IMR-90 (cell line): ENCODE measurements at regions not wholly inside any gene's neighbourhood (a gene's known extent, or its start where the extent isn't known, plus 50 kb on each side); places are given as distances from the start of the nearest gene placed in this dataset.

Experiments
- ATAC-seq: fragments of 200-7000 bp; cut with Tn5 transposase; 2 replicates; pipeline ENCODE4 v1.9.1; 2020; ENCODE audit warnings: low read depth, mild to moderate bottlenecking, moderate library complexity
- BruUV-seq: library from RNA; stranded (reverse); fragments of 400-500 nt; replicated peaks from 2 replicates; lab custom pipeline; 2021; lab: Mats Ljungman, UMichigan
- CTCF ChIA-PET: fragments of 300-600 bp; formaldehyde crosslinking; extraction: SDS; loops from one replicate; lab custom pipeline; 2021; ENCODE audit warnings: antibody characterized with exemption; lab: Yijun Ruan, JAX
- POLR2A ChIA-PET: fragments of 300-600 bp; sonication (Branson Sonifier 250); formaldehyde crosslinking; loops from one replicate; lab custom pipeline; 2022; ENCODE audit warnings: antibody characterized with exemption; ENCODE audit not compliant: unreplicated experiment; lab: Charles Lee
- DNase-seq: peaks from one replicate; pipeline ENCODE4 v3.0.0; 2013
- H2AFZ ChIP-seq: replicated peaks from 2 replicates; pipeline ENCODE3; 2013; ENCODE audit warnings: low read length, mild to moderate bottlenecking; ENCODE audit not compliant: poor library complexity
- H2AK5ac ChIP-seq: 2 replicates; pipeline ENCODE4 v1.6.1; 2013; ENCODE audit warnings: low read depth, low read length, inconsistent platforms
- H2AK9ac ChIP-seq: replicated peaks from 2 replicates; pipeline ENCODE3; 2013; ENCODE audit warnings: mild to moderate bottlenecking, low read depth, low read length, moderate library complexity; ENCODE audit not compliant: poor library complexity
- H2BK120ac ChIP-seq: 2 replicates; pipeline ENCODE4 v1.6.1; 2013; ENCODE audit warnings: low read depth, low read length, inconsistent platforms
- H2BK15ac ChIP-seq: 3 replicates; pipeline ENCODE4 v1.6.1; 2013; ENCODE audit warnings: low read depth, low read length, inconsistent platforms
- H2BK20ac ChIP-seq: 2 replicates; pipeline ENCODE4 v1.6.1; 2013; ENCODE audit warnings: low read depth, mild to moderate bottlenecking, inconsistent platforms, low read length, moderate library complexity
- H2BK5ac ChIP-seq: 2 replicates; pipeline ENCODE4 v1.6.1; 2013; ENCODE audit warnings: mild to moderate bottlenecking, low read depth, low read length, inconsistent platforms; ENCODE audit not compliant: poor library complexity, severe bottlenecking
- H3K14ac ChIP-seq: replicated peaks from 2 replicates; pipeline ENCODE4 v1.6.1; 2013; ENCODE audit warnings: low read depth, low read length, inconsistent platforms
- H3K18ac ChIP-seq: 2 replicates; pipeline ENCODE4 v1.6.1; 2013; ENCODE audit warnings: low read depth, low read length, control low read depth
- H3K23ac ChIP-seq: 2 replicates; pipeline ENCODE4 v1.6.1; 2013; ENCODE audit warnings: low read depth, low read length, inconsistent platforms
- H3K27ac ChIP-seq: 2 replicates; pipeline ENCODE4 v1.5.1; 2013; ENCODE audit warnings: mild to moderate bottlenecking, control low read depth, low read length; ENCODE audit not compliant: insufficient read depth
- H3K27me3 ChIP-seq: 2 replicates; pipeline ENCODE4 v1.6.1; 2013; ENCODE audit warnings: low read length; ENCODE audit not compliant: control insufficient read depth, insufficient read depth
- H3K36me3 ChIP-seq: 2 replicates; pipeline ENCODE4 v1.6.1; 2013; ENCODE audit warnings: low read length, mixed read lengths; ENCODE audit not compliant: control insufficient read depth, insufficient read depth
- H3K4ac ChIP-seq: 2 replicates; pipeline ENCODE4 v1.6.1; 2013; ENCODE audit warnings: low read depth, low read length, inconsistent platforms
- H3K4me1 ChIP-seq: 2 replicates; pipeline ENCODE4 v1.6.1; 2013; ENCODE audit warnings: low read length, mixed read lengths; ENCODE audit not compliant: control insufficient read depth, insufficient read depth
- H3K4me2 ChIP-seq: 2 replicates; pipeline ENCODE4 v1.6.1; 2013; ENCODE audit warnings: low read depth, mild to moderate bottlenecking, control low read depth, low read length, moderate library complexity
- H3K4me3 ChIP-seq: 2 replicates; pipeline ENCODE4 v1.5.1; 2013; ENCODE audit warnings: low read depth, mild to moderate bottlenecking, control low read depth, low read length, moderate library complexity; ENCODE audit not compliant: insufficient read depth
- H3K56ac ChIP-seq: 2 replicates; pipeline ENCODE4 v1.6.1; 2013; ENCODE audit warnings: low read length, inconsistent platforms; ENCODE audit not compliant: insufficient read depth; ENCODE audit errors: extremely low read depth
- H3K79me1 ChIP-seq, 2 experiments: 2 replicates each; pipeline ENCODE4 v1.6.1; 2013; ENCODE audit warnings: low read length in 2 of 2, inconsistent platforms in 1 of 2, low read depth in 1 of 2
- H3K9ac ChIP-seq: 2 replicates; pipeline ENCODE4 v1.6.1; 2013; ENCODE audit warnings: low read depth, low read length, control low read depth
- H3K9me1 ChIP-seq: 2 replicates; pipeline ENCODE4 v1.6.1; 2013; ENCODE audit warnings: low read length, inconsistent platforms; ENCODE audit not compliant: insufficient read depth
- H3K9me3 ChIP-seq: 2 replicates; pipeline ENCODE4 v1.6.1; 2013; ENCODE audit warnings: low read length; ENCODE audit not compliant: control insufficient read depth, insufficient read depth
- H4K20me1 ChIP-seq: 2 replicates; pipeline ENCODE4 v1.6.1; 2013; ENCODE audit warnings: low read length, inconsistent platforms; ENCODE audit not compliant: insufficient read depth
- H4K5ac ChIP-seq: 2 replicates; pipeline ENCODE4 v1.6.1; 2013; ENCODE audit warnings: mild to moderate bottlenecking, low read depth, low read length, control low read depth
- H4K8ac ChIP-seq, 2 experiments: 2 replicates each; pipeline ENCODE4 v1.6.1; 2013; ENCODE audit warnings: low read depth in 2 of 2, low read length in 2 of 2, control low read depth in 1 of 2, inconsistent platforms in 1 of 2
- H4K91ac ChIP-seq: 2 replicates; pipeline ENCODE4 v1.6.1; 2013; ENCODE audit warnings: low read depth, low read length, inconsistent platforms; ENCODE audit not compliant: insufficient read depth
- BHLHE40 ChIP-seq: fragments of 150-350 bp; IDR thresholded peaks from 2 replicates; pipeline ENCODE4 v1.6.1; 2016; ENCODE audit warnings: mild to moderate bottlenecking, low read depth, low read length
- CEBPB ChIP-seq: IDR thresholded peaks from 2 replicates; pipeline ENCODE4 v1.6.1; 2012; ENCODE audit warnings: low read depth, low read length, improper control_type of control experiment
- CHD1 ChIP-seq: IDR thresholded peaks from 2 replicates; pipeline ENCODE4 v1.6.1; 2012; ENCODE audit warnings: low read depth, low read length, improper control_type of control experiment
- CTCF ChIP-seq: conservative IDR thresholded peaks from 2 replicates; pipeline ENCODE4 v1.5.1; 2012; ENCODE audit warnings: mild to moderate bottlenecking, low read depth, low read length, improper control_type of control experiment
- MAFK ChIP-seq: IDR thresholded peaks from 2 replicates; pipeline ENCODE4 v1.6.1; 2012; ENCODE audit warnings: low read depth, low read length, improper control_type of control experiment
- MXI1 ChIP-seq: IDR thresholded peaks from 2 replicates; pipeline ENCODE4 v1.6.1; 2012; ENCODE audit warnings: low read depth, mild to moderate bottlenecking, low read length, moderate library complexity, borderline replicate concordance
- NFE2L2 ChIP-seq: fragments of 150-350 bp; IDR thresholded peaks from 2 replicates; pipeline ENCODE4 v1.6.1; 2016; ENCODE audit warnings: low read depth, mild to moderate bottlenecking, low read length
- POLR2A ChIP-seq: IDR thresholded peaks from 2 replicates; pipeline ENCODE4 v1.6.1; 2012; ENCODE audit warnings: mild to moderate bottlenecking, low read depth, low read length
- RAD21 ChIP-seq: IDR thresholded peaks from 2 replicates; pipeline ENCODE4 v1.6.1; 2012; ENCODE audit warnings: low read length, improper control_type of control experiment
- RCOR1 ChIP-seq: IDR thresholded peaks from 2 replicates; pipeline ENCODE4 v1.6.1; 2012; ENCODE audit warnings: mild to moderate bottlenecking, low read length, improper control_type of control experiment; ENCODE audit not compliant: insufficient replicate concordance
- SMC3 ChIP-seq: fragments of 150-350 bp; IDR thresholded peaks from 2 replicates; pipeline ENCODE4 v1.6.1; 2016; ENCODE audit warnings: low read depth, mild to moderate bottlenecking, antibody characterized with exemption, low read length, moderate library complexity
- WGBS, 2 experiments: methylation state at CpG; one replicate each; pipeline versions ENCODE4 v1.1.5 to v1.1.7; 2013; ENCODE audit warnings: missing lambda C conversion rate in 2 of 2; ENCODE audit not compliant: insufficient read length in 1 of 2; ENCODE audit errors: extremely low coverage in 2 of 2; 5-methylcytosine and 5-hydroxymethylcytosine counted together
- dilution Hi-C: fragments of 300-500 bp; cut with HindIII; formaldehyde crosslinking; loops from one replicate; pipeline ENCODE4 v1.14.3; 2018; ENCODE audit warnings: low sequenced_read_pairs; ENCODE audit not compliant: unreplicated experiment
- in situ Hi-C: fragments of 300-500 bp; cut with MboI; formaldehyde crosslinking; loops from 3 replicates; pipeline ENCODE4 v1.14.3; 2019; ENCODE audit warnings: low sequenced_read_pairs, inconsistent platforms, mixed read lengths
- intact Hi-C: fragments of 100-400 bp; cut with micrococcal nuclease; formaldehyde crosslinking; loops from 2 replicates; pipeline ENCODE4 v1.10.0; 2022

GRCh38 chr10:34918060-34918775, 103.1 kb upstream of the PARD3 start:
- H2BK15ac ChIP-seq: no peak overlapping the region
- H3K4me3 ChIP-seq: no peak overlapping the region
- no peaks in the 10 kb centered on the region for H3K79me1 ChIP-seq
- ATAC-seq (no peak), DNase-seq (no peak)
- peaks cover 4% of the 10 kb centered on the region; the same call in 1 of the 2 replicates for H3K4me1 ChIP-seq
- no peak overlapping the region for H3K23ac ChIP-seq
- no peak overlapping the region for H3K56ac ChIP-seq
- no peak overlapping the region for H2AFZ ChIP-seq
- H2BK120ac ChIP-seq: no peak overlapping the region
- BruUV-seq: no TSS peak
- ChIA-PET CTCF (no interaction called here), POLR2A (no interaction called here)
- H2BK5ac ChIP-seq: no peak overlapping the region
- intact Hi-C loops: no loop called here
- H3K18ac ChIP-seq: no peak overlapping the region
- TF ChIP-seq BHLHE40 (no peak), NFE2L2 (no peak), RCOR1 (no peak), SMC3 (no peak), RAD21 (no peak), CEBPB (no peak), CHD1 (no peak), MAFK (no peak), POLR2A (no peak), MXI1 (no peak), CTCF (no peak)
- no peak overlapping the region for H3K27ac ChIP-seq
- in situ Hi-C loops: no loop called here
- no peak overlapping the region for H4K91ac ChIP-seq
- H3K27me3 ChIP-seq: peaks cover 15% of the 10 kb centered on the region
- no peaks in the 10 kb centered on the region for H4K20me1 ChIP-seq
- H3K9ac ChIP-seq: no peak overlapping the region
- H3K36me3 ChIP-seq: no peaks in the 10 kb centered on the region
- H2AK9ac ChIP-seq: no peak overlapping the region
- dilution Hi-C loops: no loop called here
- no peak overlapping the region for H3K4ac ChIP-seq
- H3K14ac ChIP-seq: no peak overlapping the region
- no peak overlapping the region for H4K8ac ChIP-seq
- H3K4me2 ChIP-seq: no peak overlapping the region
- H3K9me1 ChIP-seq: no peaks in the 10 kb centered on the region
- no peak overlapping the region for H2BK20ac ChIP-seq
- WGBS, 2 experiments: 55% methylated on average over 2 of the region's 21 CpGs; no CpG with 5 or more reads in 1 of the 2 experiments
- no peaks in the 10 kb centered on the region for H3K9me3 ChIP-seq
- H4K5ac ChIP-seq: no peak overlapping the region
- H2AK5ac ChIP-seq: no peak overlapping the region
